ENCODE measurements at regions not wholly inside any gene's neighbourhood (a gene's known extent, or its start where the extent isn't known, plus 50 kb on each side); places are given as distances from the start of the nearest gene placed in this dataset.
A peak's percentile ranks its signal among the peaks of the same experiment; 100 is the strongest.

- TF ChIP-seq, protein P1, sequence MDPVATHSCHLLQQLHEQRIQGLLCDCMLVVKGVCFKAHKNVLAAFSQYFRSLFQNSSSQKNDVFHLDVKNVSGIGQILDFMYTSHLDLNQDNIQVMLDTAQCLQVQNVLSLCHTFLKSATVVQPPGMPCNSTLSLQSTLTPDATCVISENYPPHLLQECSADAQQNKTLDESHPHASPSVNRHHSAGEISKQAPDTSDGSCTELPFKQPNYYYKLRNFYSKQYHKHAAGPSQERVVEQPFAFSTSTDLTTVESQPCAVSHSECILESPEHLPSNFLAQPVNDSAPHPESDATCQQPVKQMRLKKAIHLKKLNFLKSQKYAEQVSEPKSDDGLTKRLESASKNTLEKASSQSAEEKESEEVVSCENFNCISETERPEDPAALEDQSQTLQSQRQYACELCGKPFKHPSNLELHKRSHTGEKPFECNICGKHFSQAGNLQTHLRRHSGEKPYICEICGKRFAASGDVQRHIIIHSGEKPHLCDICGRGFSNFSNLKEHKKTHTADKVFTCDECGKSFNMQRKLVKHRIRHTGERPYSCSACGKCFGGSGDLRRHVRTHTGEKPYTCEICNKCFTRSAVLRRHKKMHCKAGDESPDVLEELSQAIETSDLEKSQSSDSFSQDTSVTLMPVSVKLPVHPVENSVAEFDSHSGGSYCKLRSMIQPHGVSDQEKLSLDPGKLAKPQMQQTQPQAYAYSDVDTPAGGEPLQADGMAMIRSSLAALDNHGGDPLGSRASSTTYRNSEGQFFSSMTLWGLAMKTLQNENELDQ (CRISPR knock-in tag; IDR thresholded peaks at IDR 0.05; ENCODE audit: borderline replicate concordance) = no peak
- no peak for TF ChIP-seq PHF5A (CRISPR knock-in tag; IDR thresholded peaks at IDR 0.05; ENCODE audit: low read depth, unreplicated experiment)
- TF ChIP-seq RFX3 (CRISPR knock-in tag; IDR thresholded peaks at IDR 0.05) = no peak
- peak; percentile 12; the same call in 1 of the 2 replicates for TF ChIP-seq ZNF768 (CRISPR knock-in tag; IDR thresholded peaks at IDR 0.05)
- no peak for TF ChIP-seq ZNF207 (IDR thresholded peaks at IDR 0.05; ENCODE audit: borderline replicate concordance)
- TF ChIP-seq, protein P2, sequence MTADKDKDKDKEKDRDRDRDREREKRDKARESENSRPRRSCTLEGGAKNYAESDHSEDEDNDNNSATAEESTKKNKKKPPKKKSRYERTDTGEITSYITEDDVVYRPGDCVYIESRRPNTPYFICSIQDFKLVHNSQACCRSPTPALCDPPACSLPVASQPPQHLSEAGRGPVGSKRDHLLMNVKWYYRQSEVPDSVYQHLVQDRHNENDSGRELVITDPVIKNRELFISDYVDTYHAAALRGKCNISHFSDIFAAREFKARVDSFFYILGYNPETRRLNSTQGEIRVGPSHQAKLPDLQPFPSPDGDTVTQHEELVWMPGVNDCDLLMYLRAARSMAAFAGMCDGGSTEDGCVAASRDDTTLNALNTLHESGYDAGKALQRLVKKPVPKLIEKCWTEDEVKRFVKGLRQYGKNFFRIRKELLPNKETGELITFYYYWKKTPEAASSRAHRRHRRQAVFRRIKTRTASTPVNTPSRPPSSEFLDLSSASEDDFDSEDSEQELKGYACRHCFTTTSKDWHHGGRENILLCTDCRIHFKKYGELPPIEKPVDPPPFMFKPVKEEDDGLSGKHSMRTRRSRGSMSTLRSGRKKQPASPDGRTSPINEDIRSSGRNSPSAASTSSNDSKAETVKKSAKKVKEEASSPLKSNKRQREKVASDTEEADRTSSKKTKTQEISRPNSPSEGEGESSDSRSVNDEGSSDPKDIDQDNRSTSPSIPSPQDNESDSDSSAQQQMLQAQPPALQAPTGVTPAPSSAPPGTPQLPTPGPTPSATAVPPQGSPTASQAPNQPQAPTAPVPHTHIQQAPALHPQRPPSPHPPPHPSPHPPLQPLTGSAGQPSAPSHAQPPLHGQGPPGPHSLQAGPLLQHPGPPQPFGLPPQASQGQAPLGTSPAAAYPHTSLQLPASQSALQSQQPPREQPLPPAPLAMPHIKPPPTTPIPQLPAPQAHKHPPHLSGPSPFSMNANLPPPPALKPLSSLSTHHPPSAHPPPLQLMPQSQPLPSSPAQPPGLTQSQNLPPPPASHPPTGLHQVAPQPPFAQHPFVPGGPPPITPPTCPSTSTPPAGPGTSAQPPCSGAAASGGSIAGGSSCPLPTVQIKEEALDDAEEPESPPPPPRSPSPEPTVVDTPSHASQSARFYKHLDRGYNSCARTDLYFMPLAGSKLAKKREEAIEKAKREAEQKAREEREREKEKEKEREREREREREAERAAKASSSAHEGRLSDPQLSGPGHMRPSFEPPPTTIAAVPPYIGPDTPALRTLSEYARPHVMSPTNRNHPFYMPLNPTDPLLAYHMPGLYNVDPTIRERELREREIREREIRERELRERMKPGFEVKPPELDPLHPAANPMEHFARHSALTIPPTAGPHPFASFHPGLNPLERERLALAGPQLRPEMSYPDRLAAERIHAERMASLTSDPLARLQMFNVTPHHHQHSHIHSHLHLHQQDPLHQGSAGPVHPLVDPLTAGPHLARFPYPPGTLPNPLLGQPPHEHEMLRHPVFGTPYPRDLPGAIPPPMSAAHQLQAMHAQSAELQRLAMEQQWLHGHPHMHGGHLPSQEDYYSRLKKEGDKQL (CRISPR knock-in tag; IDR thresholded peaks at IDR 0.05; ENCODE audit: low read depth) = no peak
- no peak for TF ChIP-seq KLF13 (CRISPR knock-in tag; IDR thresholded peaks at IDR 0.05)
- TF ChIP-seq REXO4 (CRISPR knock-in tag; IDR thresholded peaks at IDR 0.05; ENCODE audit: borderline replicate concordance) = no peak
- peak; percentile 23; the same call in 1 of the 2 replicates for TF ChIP-seq ZNF589 (CRISPR knock-in tag; conservative IDR thresholded peaks at IDR 0.05)
- TF ChIP-seq, protein P3, sequence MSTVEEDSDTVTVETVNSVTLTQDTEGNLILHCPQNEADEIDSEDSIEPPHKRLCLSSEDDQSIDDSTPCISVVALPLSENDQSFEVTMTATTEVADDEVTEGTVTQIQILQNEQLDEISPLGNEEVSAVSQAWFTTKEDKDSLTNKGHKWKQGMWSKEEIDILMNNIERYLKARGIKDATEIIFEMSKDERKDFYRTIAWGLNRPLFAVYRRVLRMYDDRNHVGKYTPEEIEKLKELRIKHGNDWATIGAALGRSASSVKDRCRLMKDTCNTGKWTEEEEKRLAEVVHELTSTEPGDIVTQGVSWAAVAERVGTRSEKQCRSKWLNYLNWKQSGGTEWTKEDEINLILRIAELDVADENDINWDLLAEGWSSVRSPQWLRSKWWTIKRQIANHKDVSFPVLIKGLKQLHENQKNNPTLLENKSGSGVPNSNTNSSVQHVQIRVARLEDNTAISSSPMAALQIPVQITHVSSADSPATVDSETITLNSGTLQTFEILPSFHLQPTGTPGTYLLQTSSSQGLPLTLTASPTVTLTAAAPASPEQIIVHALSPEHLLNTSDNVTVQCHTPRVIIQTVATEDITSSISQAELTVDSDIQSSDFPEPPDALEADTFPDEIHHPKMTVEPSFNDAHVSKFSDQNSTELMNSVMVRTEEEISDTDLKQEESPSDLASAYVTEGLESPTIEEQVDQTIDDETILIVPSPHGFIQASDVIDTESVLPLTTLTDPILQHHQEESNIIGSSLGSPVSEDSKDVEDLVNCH (CRISPR knock-in tag; IDR thresholded peaks at IDR 0.05) = no peak
- peak; percentile 39; the same call in 1 of the 2 replicates for TF ChIP-seq TFDP1 (CRISPR knock-in tag; IDR thresholded peaks at IDR 0.05; ENCODE audit: borderline replicate concordance)
- no peak for TF ChIP-seq SP2 (CRISPR knock-in tag; IDR thresholded peaks at IDR 0.05)
- no peak for TF ChIP-seq RFXAP (CRISPR knock-in tag; IDR thresholded peaks at IDR 0.05; ENCODE audit: borderline replicate concordance)
- peak; percentile 81 for TF ChIP-seq ZFX (CRISPR knock-in tag; IDR thresholded peaks at IDR 0.05; ENCODE audit: low read depth)
- TF ChIP-seq RBM39 (IDR thresholded peaks at IDR 0.05; ENCODE audit: low read depth, low read length, poor library complexity, severe bottlenecking) = no peak
- peak; percentile 78 for TF ChIP-seq ADNP (CRISPR knock-in tag; IDR thresholded peaks at IDR 0.05)
- no peak for TF ChIP-seq ZNF121 (CRISPR knock-in tag; IDR thresholded peaks at IDR 0.05)
- TF ChIP-seq ZNF510 (CRISPR knock-in tag; IDR thresholded peaks at IDR 0.05; ENCODE audit: low read depth) = no peak; the same call in 1 of the 2 replicates
- no peak for TF ChIP-seq NFYC (CRISPR knock-in tag; IDR thresholded peaks at IDR 0.05)
- TF ChIP-seq KDM2A (CRISPR knock-in tag; IDR thresholded peaks at IDR 0.05; ENCODE audit: borderline replicate concordance, low read depth) = 0 out of 2 replicates have a peak, but pooled peaks have one; percentile 2
Observed at GRCh38 chr17:77281904-77282367, 141.2 kb downstream of the SEC14L1 start (continued).

Data from HepG2 (cell line).